HG02852 (cell line): ENCODE measurements at regions not wholly inside any gene's neighbourhood (a gene's known extent, or its start where the extent isn't known, plus 50 kb on each side); places are given as distances from the start of the nearest gene placed in this dataset.
"Not testable (repeated sequence)": the region's sequence is repeated elsewhere in the genome, so short reads cannot be mapped to it uniquely, and the experiment has no call there.

ENCODE experiments used
- ATAC-seq: cut with Tn5 transposase; IDR thresholded peaks from one replicate; pipeline ENCODE4 v1.9.1; 2021; ENCODE audit warnings: mild to moderate bottlenecking, moderate library complexity; ENCODE audit not compliant: unreplicated experiment

DNA sequence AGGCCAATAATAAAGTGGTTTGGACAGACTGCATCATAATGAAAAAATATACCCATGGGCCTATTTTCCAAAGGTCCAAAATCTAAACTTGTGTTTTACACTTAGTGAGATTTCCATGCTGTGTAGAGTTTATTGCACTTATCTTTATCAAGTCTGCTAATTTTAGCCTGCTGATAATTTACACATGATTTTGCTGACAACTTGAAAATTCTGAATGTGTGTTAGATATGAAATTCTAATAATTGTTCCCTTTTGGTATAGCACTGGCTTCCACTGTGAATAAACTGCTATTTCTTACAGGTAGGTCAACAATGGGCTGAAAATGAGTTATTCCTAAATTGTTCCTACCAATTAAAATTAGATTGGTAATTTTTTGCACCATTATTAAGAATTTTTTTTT is 589.1 kb upstream of the ANO3 start:
- ATAC-seq, result no peak

GRCh38 chr11:25755381-25755780 is 576.5 kb upstream of the ANO3 start:
- ATAC-seq, result no peak

- no peak for ATAC-seq
Observed at GRCh38 chr11:25755918-25756584, 575.9 kb upstream of the ANO3 start.

DNA sequence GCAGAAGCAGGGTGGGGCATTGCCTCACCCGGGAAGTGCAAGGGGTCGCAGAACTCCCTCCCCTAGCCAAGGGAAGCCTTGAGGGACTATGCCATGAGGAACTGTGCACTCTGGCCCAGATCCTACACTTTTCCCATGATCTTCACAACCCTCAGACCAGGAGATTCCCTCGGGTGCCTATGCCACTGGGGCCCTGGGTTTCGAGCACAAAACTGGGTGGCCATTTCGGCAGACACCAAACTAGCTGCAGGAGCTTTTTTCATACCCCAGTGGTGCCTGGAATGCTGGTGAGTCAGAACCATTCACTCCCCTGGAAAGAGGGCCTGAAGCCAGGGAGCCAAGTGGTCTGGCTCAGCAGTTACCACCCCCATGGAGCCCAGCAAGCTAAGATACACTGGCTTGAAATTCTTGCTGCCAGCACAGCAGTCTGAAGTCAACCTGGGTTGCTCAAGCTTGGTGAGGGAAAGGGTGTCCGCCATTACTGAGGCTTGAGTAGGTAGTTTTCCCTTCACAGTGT is 573.7 kb upstream of the ANO3 start:
- no peak for ATAC-seq

DNA sequence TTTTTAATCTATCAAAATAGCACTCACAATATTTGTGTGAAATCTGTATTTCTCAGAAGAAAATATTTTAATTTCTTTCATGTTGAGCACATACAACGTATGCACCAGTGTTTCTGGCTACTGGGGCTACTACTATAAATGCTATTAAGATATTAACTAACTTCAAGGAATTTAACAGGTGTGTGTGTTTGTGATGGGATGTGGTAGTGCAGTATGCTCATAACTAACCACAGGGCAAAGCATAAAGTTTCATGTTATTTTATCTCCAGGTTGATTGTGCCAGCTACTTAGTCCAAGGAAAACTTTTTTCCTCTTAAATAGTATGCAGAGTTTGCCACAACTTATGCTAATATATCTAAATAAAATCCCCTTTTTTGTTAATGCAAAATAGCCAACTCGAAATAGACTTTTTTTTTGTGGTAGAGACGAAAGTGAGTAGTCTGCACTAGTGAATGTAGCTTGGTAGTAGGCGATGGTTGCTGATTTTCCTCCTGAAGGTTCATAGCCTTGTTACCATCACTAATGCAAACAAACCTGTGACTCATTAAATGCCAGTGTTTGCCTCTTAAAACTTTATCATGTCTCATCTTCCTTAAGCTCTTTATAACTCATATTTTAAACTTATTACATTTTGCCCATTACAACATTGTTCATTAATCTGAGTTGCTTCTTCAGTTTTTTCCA is 565.5 kb upstream of the ANO3 start:
- no peak for ATAC-seq

DNA sequence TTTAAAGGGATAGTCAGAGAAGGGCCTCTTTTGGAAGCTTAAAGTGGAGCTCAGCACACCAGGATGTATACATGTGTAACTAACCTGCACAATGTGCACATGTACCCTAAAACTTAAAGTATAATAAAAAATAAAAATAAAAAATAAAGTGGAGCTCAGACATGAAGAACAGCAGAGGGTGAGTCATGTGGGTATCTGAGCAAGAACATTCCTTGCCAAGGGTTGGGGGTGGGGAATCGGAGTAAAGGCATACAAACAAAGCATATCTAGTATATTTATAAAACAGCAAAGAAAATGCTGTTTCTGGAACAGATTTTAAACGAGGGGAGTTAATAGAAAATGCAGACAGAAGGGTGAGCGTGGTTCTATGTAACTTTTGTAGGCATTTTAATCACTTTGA is 562.6 kb upstream of the ANO3 start:
- ATAC-seq, result no peak

- ATAC-seq, result no peak
Observed at GRCh38 chr11:25771605-25772004, 560.3 kb upstream of the ANO3 start.

GRCh38 chr11:25775603-25776002 is 556.3 kb upstream of the ANO3 start:
- ATAC-seq, result no peak

DNA sequence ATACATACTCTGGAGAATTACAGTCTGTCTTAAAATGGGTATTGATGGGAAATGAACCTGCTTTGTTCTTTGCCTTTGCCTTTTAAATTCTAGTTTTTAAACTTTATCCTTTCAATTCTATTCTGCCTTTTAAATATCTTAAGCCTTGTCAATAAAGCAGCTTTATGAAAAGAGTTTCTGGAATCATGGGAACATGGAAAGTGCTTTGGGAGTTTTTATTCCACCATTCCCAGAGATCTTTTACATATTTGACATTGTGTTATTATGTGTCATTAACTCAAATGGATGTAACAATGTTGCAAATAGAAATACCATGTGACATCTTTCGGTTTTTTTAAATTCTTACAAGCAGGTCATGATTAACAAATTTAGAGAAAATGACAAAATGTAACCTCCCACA is 555.7 kb upstream of the ANO3 start:
- no peak for ATAC-seq

GRCh38 chr11:25777343-25777742 is 554.6 kb upstream of the ANO3 start:
- ATAC-seq, result no peak

DNA sequence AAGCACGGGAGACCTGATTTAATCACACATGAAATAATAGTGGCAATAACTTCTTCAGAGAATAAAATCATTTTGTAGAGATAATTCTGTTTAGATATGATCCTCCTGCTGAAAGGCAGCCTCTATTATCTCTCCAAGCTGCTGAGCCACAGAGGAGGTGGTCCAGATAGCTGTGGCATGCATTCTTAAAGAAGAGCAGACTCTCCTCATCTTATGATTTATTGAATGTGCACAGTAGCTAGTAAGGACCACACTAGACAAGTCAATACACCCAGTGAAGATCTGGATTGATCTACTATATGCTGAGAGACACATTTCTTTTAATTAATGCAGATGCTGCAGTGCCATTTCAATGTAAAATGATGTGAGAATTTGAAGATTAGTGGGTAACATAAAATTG is 552.9 kb upstream of the ANO3 start:
- no peak for ATAC-seq

GRCh38 chr11:25787416-25787815 is 544.5 kb upstream of the ANO3 start:
- ATAC-seq, result no peak

DNA sequence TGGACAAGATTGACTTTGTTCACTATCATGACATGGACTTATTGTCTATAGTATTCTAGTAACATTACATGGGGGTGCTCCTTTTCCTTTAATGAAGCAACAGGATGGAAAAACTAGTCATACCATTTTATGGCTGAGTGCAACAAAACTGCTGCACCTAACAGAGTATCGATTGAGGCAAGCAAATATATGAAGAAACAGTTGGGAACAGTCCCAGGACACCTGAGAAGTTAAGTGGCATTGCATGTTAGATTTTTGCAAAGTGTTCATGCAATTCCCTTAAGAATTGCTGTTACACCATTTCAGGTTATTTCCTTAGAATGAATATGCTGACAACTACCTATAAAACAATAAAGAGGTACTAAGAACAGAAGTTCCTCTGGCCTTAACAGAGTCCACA is 541.5 kb upstream of the ANO3 start:
- ATAC-seq, result no peak

GRCh38 chr11:25793637-25794036 is 538.3 kb upstream of the ANO3 start:
- ATAC-seq, result no peak

DNA sequence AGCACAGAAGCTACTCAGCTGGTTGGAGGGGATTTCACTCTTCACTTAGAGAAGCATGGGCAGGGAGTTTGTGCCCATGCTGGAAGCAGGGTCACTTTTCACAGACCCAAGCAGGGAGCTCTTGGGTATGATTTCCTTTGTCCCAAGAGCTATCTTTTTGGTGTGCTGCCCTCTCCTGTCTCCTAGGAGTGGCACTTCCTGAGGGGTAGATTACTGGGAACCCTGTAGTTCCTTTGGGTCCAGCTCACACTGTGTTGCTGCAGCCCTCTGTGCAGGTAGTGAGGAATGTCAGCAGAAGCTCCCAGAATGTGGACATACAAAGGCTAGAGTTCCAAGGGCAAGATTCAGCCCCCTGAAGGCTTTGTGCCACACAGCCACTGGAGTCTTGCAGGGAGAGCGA is 537.1 kb upstream of the ANO3 start:
- ATAC-seq, result no peak

- ATAC-seq, result no peak
Observed at GRCh38 chr11:25816411-25816810, 515.5 kb upstream of the ANO3 start.

- ATAC-seq, result no peak
Observed at GRCh38 chr11:25824688-25825087, 507.2 kb upstream of the ANO3 start.

DNA sequence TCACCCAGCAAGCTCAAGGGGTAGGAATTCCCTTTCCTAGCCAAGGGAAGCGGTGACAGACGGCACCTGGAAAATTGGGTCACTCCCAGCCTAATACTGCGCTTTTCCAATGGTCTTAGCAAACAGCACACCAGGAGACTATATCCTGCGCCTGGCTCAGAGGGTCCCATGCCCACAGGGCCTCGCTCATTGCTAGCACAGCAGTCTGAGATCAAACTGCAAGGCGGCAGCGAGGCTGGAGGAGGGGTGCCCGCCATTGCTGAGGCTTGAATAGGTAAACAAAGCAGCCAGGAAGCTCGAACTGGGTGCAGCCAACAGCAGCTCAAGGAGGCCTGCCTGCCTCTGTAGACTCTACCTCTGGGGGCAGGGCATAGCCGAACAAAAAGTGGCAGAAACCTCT is 500.4 kb upstream of the ANO3 start:
- ATAC-seq, result not testable (repeated sequence)

- no peak for ATAC-seq
Observed at GRCh38 chr11:25838918-25839625, 492.9 kb upstream of the ANO3 start.

- no peak for ATAC-seq
Observed at GRCh38 chr11:25844811-25845210, 487.1 kb upstream of the ANO3 start.

DNA sequence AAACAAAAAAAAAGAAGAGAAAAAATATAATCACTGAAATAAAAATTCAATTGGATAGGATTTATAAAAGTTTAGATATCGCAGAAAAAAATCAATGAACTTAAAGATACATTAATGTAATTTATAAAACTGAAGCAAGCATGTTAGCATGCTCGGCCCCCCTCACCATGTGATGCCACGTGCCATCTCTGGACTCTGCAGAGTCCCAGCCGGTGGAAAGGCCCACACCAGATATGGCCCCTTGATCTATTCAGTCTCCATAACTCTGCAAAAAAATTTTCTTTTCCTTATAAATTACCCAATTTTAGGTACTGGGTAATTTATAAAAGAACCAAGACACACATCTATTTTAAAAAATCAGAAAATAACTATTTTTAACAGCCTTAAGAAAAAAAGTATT is 476.0 kb upstream of the ANO3 start:
- no peak for ATAC-seq

- no peak for ATAC-seq
Observed at GRCh38 chr11:25859776-25860175, 472.2 kb upstream of the ANO3 start.
